GM21526 (cell line): ENCODE measurements at regions not wholly inside any gene's neighbourhood (a gene's known extent, or its start where the extent isn't known, plus 50 kb on each side); places are given as distances from the start of the nearest gene placed in this dataset.
"Not testable (repeated sequence)": the region's sequence is repeated elsewhere in the genome, so short reads cannot be mapped to it uniquely, and the experiment has no call there.

Experiments used
- ATAC-seq: cut with Tn5 transposase; IDR thresholded peaks from one replicate; pipeline ENCODE4 v1.9.1; 2021; ENCODE audit warnings: moderate library complexity; ENCODE audit not compliant: unreplicated experiment, low FRiP score

GRCh38 chr10:52474265-52474664 lies 160.2 kb downstream of the DKK1 start:
- ATAC-seq: peak; percentile 51

GRCh38 chr10:52477305-52477704 lies 163.2 kb downstream of the DKK1 start:
- ATAC-seq: no peak

DNA sequence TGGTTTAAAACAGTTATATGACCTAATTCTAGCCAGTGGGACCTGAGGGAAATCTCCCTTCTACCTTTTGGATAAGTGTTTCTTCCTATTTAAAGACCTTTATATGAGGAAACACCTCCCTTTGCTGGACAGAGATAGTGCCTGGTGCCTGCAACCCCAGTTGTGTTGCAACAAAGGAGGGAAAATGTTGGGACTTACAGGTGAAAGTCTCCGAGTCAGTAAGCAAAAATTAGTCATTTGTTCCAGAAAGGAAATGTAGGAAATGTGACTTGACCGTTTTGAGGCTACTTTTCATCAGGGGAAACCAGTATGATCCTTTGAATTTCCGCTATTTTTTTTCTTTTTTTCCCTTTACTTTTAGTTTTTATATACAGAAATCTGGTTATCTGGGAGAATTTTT lies 165.5 kb downstream of the DKK1 start:
- ATAC-seq: no peak

DNA sequence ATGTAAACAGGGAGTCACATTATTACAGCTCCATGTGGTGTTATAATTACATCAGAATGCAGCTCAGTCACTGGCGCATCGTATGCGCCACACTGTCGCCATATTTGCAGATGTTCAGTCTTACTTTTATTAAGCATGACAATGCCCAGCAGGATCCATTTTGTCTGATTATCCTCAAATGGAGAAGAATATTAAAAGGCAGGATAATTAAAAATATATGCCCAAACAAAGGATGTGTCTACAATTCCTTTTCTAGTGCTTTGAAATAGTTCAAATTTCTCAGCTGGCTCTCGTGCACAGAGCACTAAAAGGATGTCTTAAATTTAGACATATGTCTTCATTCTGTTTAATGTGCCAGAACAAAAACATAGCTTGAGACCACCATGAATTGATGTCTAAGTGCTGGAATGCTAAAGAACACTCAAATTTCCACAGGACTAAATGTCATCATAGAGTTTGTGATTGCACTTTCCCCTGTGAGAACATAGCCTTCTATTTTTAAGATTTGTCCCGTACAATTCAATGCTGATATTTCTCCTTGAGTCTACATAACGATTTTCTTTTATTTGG lies 168.0 kb downstream of the DKK1 start:
- ATAC-seq: no peak

- ATAC-seq: no peak
These were observed 169.5 kb downstream of the DKK1 start for GRCh38 chr10:52483587-52483986.

GRCh38 chr10:52484206-52485065 lies 170.4 kb downstream of the DKK1 start:
- no peak for ATAC-seq

DNA sequence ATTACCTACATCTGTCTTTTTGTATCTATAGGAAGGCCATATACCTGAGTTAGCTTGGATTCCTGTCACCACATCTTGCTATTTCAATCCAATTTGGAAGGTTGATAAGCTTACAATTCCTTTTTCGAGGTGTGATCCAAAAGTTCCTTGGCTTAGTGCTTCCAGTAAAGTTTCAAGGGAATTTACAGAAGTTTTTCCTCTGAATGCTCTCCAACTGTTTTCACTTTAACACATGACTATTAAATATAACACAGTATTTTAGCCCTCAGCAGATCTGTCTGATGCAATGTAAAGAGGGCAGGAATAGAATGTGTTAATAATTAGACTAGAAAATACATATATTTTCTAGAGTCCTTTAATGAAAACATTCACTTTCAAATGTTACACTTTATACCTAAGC lies 171.4 kb downstream of the DKK1 start:
- no peak for ATAC-seq

- ATAC-seq: no peak
These were observed 172.9 kb downstream of the DKK1 start for GRCh38 chr10:52486840-52487611.

DNA sequence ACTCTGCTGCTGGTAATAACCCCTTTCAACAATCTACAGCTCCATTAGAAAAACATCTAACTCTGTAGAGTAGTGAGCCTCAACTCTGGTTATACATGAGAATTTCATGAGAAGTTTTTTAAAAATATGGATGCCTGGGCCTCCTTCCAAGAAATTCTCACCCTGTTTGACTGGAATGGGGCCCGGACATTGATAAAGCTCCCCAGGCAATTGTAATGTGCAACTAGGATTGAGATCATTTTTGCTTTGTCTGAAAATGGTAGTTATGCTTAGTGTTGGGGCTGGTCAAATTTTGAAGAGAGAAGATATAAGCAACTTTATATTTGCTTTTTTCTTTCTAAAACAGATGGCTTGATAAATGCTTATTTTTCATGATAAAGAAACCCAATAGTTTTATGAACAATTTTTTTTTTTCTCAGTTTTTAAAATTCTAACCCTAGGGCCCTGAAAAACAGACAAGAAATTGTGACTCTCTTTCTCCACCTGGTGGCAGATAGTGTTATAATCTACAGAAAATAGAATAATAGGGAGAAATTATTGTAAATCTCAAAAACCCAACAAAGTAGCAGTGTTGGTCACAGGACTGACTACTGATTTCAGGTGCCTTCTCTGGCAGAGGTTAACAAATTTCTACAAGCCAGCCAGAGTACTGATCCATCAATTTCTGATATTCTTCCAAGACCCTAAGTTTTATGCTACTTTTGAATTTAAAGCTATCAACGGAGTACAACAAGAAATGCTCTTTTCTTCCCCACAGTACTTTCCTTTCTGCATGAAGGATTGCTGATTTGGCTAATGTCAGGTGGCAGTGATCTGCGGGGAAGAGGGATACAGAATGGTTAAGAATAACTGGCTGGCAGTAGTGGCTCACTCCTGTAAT lies 174.8 kb downstream of the DKK1 start:
- no peak for ATAC-seq

- no peak for ATAC-seq
These were observed 177.3 kb downstream of the DKK1 start for GRCh38 chr10:52491246-52491995.

DNA sequence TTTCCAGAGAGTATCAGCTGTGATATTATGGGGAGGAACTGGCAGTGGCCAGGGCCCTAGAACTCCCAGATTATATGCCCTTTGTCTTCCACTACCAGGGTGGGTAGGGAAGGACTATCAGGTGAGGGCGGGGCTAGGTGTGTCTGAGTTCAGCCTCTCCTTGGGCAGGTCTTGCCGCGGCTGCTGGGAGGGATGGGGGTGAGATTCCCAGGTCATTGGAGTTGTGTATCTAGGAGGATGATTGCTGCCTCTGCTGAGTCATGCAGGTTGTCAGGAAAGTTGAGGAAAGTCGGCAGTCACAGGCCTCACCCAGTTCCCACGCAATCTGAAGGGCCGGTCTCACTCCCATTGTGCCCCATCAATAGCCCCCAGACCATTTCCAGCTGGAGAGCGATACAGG lies 185.2 kb downstream of the DKK1 start:
- ATAC-seq: no peak

GRCh38 chr10:52500476-52500875 lies 186.4 kb downstream of the DKK1 start:
- no peak for ATAC-seq

GRCh38 chr10:52502237-52502636 lies 188.2 kb downstream of the DKK1 start:
- ATAC-seq: no peak

GRCh38 chr10:52505341-52505740 lies 191.3 kb downstream of the DKK1 start:
- not testable (repeated sequence) for ATAC-seq

GRCh38 chr10:52514481-52514880 lies 200.4 kb downstream of the DKK1 start:
- ATAC-seq: no peak

- ATAC-seq: no peak
These were observed 202.9 kb downstream of the DKK1 start for GRCh38 chr10:52517012-52517411.

DNA sequence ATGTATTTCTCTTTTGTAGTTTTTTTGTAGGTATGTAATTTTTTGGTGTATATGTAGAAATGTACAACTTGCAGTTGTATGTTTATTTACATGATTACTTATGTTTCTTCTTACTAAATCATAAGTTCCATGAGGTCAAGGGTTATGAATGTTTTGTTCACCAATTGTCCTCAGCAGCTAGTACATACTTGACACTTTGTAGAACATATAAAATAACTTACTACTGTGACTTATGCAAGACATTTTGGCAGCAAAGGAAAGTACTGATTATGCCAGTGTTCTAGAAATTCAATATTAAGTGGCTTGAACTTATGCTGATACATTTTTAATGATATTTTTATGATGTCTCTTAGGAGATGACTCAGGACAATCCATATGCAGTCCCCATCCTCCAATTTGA lies 209.6 kb downstream of the DKK1 start:
- no peak for ATAC-seq

GRCh38 chr10:52525761-52526160 lies 211.7 kb downstream of the DKK1 start:
- ATAC-seq: no peak

DNA sequence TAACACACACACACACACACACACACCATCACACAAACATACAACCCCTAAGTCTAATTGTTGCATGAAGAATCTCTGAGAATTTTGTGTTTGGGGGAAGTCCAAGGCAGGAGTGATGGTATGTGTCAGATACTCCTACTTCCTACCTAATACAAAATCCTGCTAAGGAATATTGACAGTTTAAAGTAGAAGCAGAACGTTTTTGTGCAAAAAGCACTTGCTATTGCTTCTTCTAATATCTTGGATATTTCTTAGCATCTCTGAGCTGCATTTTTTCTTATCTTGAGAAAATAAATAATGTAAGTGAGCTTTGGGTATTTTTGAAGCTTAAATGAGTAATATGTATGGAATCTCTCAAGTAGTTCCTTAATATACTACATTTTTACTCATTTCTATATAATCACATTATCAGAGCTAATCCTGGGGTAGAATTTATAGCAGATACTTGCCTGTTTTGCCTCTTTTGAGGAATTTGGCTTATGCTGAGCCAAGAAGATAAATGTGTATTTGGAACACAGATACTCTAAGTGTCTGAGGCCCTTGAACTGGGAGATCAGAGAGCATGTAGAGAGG lies 212.3 kb downstream of the DKK1 start:
- ATAC-seq: no peak
